WTC11 (cell line): ENCODE measurements at regions not wholly inside any gene's neighbourhood (a gene's known extent, or its start where the extent isn't known, plus 50 kb on each side); places are given as distances from the start of the nearest gene placed in this dataset.

Experiments used
- ESRRA ChIP-seq: sonication (generic); formaldehyde crosslinking; IDR thresholded peaks from 2 replicates; pipeline ENCODE4 v1.8.1; 2022; ENCODE audit warnings: mild to moderate bottlenecking, missing genetic modification reagents, borderline replicate concordance
- FOXJ3 ChIP-seq: sonication (generic); formaldehyde crosslinking; IDR thresholded peaks from 2 replicates; pipeline ENCODE4 v1.9.0; 2021; ENCODE audit warnings: missing genetic modification reagents, mild to moderate bottlenecking, borderline replicate concordance
- FOXP1 ChIP-seq: sonication (generic); formaldehyde crosslinking; IDR thresholded peaks from 2 replicates; pipeline ENCODE4 v1.8.0; 2022; ENCODE audit warnings: missing genetic modification reagents, mild to moderate bottlenecking, moderate library complexity, borderline replicate concordance
- JUN ChIP-seq: sonication (generic); formaldehyde crosslinking; IDR thresholded peaks from 2 replicates; pipeline ENCODE4 v1.8.0; 2023; ENCODE audit warnings: mild to moderate bottlenecking, missing genetic modification reagents
- NFE2L1 ChIP-seq: sonication (generic); formaldehyde crosslinking; IDR thresholded peaks from 2 replicates; pipeline ENCODE4 v1.8.1; 2023; ENCODE audit warnings: missing genetic modification reagents
- RELA ChIP-seq: sonication (generic); formaldehyde crosslinking; IDR thresholded peaks from 2 replicates; pipeline ENCODE4 v1.8.1; 2022; ENCODE audit warnings: missing genetic modification reagents, mild to moderate bottlenecking, borderline replicate concordance
- ZNF416 ChIP-seq: fragments of 250-450 bp; sonication (Bioruptor Pico); IDR thresholded peaks from 2 replicates; pipeline ENCODE4 v1.9.0; 2021; ENCODE audit warnings: mild to moderate bottlenecking, inconsistent platforms
- TF ChIP-seq, protein P1 (sequence below): sonication (generic); formaldehyde crosslinking; IDR thresholded peaks from 2 replicates; pipeline ENCODE4 v1.8.1; 2023; ENCODE audit warnings: mild to moderate bottlenecking, moderate library complexity, missing genetic modification reagents
- TF ChIP-seq, protein P2 (sequence below): sonication (generic); formaldehyde crosslinking; IDR thresholded peaks from 2 replicates; pipeline ENCODE4 v1.8.1; 2022; ENCODE audit warnings: missing genetic modification reagents, borderline replicate concordance
- TF ChIP-seq, protein P3 (sequence below): sonication (generic); formaldehyde crosslinking; IDR thresholded peaks from 2 replicates; pipeline ENCODE4 v1.8.0; 2023; ENCODE audit warnings: missing genetic modification reagents, mild to moderate bottlenecking, borderline replicate concordance
- TF ChIP-seq, protein P4 (sequence below): sonication (generic); formaldehyde crosslinking; IDR thresholded peaks from 2 replicates; pipeline ENCODE4 v1.8.0; 2022; ENCODE audit warnings: mild to moderate bottlenecking, missing genetic modification reagents
- TF ChIP-seq, protein P5 (sequence below): sonication (generic); formaldehyde crosslinking; IDR thresholded peaks from 2 replicates; pipeline ENCODE4 v1.8.1; 2023; ENCODE audit warnings: mild to moderate bottlenecking, missing genetic modification reagents, borderline replicate concordance

DNA sequence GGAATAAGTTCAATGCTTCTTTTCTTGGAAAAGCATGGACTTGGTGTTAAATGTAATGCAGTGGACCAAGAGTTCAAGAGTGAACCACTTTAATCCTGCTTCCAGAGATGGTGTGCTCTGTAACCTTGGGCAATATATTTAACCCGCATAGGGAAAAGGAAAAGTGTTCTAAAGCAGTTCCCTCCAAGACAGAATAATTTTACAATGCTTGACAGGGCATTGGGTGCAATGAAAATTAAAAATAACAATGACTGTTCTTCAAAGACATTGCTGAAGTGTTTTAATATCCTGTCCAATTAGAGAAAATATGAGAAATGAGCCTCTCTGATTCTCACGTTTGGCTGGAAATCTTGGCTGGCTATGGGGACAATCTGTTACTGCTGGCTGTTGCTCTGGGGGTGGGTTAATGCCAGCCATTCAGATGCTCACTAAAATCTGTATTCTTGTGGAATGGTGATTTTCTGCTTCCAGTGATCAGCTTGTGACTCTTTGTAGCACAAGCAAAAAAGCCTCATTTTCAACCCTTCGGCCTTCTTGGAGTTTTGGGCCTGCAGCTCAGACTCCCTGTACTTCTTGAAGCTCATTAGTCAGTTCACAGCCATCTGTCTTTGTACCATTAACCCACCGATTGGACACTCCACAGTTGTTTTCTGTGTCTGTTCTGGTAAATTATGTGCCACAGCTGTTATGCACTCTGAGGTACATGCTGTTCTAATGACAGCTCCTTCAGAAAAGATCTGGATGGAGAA lies 310.6 kb downstream of the LMO7 start (continued):
- TF ChIP-seq, protein P1, sequence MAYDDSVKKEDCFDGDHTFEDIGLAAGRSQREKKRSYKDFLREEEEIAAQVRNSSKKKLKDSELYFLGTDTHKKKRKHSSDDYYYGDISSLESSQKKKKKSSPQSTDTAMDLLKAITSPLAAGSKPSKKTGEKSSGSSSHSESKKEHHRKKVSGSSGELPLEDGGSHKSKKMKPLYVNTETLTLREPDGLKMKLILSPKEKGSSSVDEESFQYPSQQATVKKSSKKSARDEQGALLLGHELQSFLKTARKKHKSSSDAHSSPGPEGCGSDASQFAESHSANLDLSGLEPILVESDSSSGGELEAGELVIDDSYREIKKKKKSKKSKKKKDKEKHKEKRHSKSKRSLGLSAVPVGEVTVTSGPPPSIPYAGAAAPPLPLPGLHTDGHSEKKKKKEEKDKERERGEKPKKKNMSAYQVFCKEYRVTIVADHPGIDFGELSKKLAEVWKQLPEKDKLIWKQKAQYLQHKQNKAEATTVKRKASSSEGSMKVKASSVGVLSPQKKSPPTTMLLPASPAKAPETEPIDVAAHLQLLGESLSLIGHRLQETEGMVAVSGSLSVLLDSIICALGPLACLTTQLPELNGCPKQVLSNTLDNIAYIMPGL: no peak
- TF ChIP-seq, protein P2, sequence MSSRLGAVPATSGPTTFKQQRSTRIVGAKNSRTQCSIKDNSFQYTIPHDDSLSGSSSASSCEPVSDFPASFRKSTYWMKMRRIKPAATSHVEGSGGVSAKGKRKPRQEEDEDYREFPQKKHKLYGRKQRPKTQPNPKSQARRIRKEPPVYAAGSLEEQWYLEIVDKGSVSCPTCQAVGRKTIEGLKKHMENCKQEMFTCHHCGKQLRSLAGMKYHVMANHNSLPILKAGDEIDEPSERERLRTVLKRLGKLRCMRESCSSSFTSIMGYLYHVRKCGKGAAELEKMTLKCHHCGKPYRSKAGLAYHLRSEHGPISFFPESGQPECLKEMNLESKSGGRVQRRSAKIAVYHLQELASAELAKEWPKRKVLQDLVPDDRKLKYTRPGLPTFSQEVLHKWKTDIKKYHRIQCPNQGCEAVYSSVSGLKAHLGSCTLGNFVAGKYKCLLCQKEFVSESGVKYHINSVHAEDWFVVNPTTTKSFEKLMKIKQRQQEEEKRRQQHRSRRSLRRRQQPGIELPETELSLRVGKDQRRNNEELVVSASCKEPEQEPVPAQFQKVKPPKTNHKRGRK: no peak
- no peak for TF ChIP-seq ZNF416 (CRISPR knock-in tag)
- TF ChIP-seq, protein P3, sequence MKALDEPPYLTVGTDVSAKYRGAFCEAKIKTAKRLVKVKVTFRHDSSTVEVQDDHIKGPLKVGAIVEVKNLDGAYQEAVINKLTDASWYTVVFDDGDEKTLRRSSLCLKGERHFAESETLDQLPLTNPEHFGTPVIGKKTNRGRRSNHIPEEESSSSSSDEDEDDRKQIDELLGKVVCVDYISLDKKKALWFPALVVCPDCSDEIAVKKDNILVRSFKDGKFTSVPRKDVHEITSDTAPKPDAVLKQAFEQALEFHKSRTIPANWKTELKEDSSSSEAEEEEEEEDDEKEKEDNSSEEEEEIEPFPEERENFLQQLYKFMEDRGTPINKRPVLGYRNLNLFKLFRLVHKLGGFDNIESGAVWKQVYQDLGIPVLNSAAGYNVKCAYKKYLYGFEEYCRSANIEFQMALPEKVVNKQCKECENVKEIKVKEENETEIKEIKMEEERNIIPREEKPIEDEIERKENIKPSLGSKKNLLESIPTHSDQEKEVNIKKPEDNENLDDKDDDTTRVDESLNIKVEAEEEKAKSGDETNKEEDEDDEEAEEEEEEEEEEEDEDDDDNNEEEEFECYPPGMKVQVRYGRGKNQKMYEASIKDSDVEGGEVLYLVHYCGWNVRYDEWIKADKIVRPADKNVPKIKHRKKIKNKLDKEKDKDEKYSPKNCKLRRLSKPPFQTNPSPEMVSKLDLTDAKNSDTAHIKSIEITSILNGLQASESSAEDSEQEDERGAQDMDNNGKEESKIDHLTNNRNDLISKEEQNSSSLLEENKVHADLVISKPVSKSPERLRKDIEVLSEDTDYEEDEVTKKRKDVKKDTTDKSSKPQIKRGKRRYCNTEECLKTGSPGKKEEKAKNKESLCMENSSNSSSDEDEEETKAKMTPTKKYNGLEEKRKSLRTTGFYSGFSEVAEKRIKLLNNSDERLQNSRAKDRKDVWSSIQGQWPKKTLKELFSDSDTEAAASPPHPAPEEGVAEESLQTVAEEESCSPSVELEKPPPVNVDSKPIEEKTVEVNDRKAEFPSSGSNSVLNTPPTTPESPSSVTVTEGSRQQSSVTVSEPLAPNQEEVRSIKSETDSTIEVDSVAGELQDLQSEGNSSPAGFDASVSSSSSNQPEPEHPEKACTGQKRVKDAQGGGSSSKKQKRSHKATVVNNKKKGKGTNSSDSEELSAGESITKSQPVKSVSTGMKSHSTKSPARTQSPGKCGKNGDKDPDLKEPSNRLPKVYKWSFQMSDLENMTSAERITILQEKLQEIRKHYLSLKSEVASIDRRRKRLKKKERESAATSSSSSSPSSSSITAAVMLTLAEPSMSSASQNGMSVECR (CRISPR knock-in tag): no peak
- TF ChIP-seq FOXP1 (CRISPR knock-in tag): no peak
- no peak for TF ChIP-seq NFE2L1 (CRISPR knock-in tag)
- TF ChIP-seq, protein P4, sequence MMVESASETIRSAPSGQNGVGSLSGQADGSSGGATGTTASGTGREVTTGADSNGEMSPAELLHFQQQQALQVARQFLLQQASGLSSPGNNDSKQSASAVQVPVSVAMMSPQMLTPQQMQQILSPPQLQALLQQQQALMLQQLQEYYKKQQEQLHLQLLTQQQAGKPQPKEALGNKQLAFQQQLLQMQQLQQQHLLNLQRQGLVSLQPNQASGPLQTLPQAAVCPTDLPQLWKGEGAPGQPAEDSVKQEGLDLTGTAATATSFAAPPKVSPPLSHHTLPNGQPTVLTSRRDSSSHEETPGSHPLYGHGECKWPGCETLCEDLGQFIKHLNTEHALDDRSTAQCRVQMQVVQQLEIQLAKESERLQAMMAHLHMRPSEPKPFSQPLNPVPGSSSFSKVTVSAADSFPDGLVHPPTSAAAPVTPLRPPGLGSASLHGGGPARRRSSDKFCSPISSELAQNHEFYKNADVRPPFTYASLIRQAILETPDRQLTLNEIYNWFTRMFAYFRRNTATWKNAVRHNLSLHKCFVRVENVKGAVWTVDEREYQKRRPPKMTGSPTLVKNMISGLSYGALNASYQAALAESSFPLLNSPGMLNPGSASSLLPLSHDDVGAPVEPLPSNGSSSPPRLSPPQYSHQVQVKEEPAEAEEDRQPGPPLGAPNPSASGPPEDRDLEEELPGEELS (CRISPR knock-in tag): no peak
- TF ChIP-seq, protein P5, sequence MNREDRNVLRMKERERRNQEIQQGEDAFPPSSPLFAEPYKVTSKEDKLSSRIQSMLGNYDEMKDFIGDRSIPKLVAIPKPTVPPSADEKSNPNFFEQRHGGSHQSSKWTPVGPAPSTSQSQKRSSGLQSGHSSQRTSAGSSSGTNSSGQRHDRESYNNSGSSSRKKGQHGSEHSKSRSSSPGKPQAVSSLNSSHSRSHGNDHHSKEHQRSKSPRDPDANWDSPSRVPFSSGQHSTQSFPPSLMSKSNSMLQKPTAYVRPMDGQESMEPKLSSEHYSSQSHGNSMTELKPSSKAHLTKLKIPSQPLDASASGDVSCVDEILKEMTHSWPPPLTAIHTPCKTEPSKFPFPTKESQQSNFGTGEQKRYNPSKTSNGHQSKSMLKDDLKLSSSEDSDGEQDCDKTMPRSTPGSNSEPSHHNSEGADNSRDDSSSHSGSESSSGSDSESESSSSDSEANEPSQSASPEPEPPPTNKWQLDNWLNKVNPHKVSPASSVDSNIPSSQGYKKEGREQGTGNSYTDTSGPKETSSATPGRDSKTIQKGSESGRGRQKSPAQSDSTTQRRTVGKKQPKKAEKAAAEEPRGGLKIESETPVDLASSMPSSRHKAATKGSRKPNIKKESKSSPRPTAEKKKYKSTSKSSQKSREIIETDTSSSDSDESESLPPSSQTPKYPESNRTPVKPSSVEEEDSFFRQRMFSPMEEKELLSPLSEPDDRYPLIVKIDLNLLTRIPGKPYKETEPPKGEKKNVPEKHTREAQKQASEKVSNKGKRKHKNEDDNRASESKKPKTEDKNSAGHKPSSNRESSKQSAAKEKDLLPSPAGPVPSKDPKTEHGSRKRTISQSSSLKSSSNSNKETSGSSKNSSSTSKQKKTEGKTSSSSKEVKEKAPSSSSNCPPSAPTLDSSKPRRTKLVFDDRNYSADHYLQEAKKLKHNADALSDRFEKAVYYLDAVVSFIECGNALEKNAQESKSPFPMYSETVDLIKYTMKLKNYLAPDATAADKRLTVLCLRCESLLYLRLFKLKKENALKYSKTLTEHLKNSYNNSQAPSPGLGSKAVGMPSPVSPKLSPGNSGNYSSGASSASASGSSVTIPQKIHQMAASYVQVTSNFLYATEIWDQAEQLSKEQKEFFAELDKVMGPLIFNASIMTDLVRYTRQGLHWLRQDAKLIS: no peak
- no peak for TF ChIP-seq JUN (CRISPR knock-in tag)
- no peak for TF ChIP-seq RELA (CRISPR knock-in tag)
- TF ChIP-seq ESRRA (CRISPR knock-in tag): no peak
- no peak for TF ChIP-seq FOXJ3
